Vagina (tissue), 2 donors: ENCODE measurements at regions not wholly inside any gene's neighbourhood (a gene's known extent, or its start where the extent isn't known, plus 50 kb on each side); places are given as distances from the start of the nearest gene placed in this dataset.

ENCODE experiments used
- DNase-seq, 2 donors: peaks; one replicate each; pipeline ENCODE4 v3.0.0-alpha.2; 2017; ENCODE audit errors: extremely low spot score in 2 of 2
- H3K27ac ChIP-seq: fragments of 200-600 bp; sonication (generic); one replicate; pipeline ENCODE4 v1.5.1; 2019
- H3K27me3 ChIP-seq: fragments of 200-600 bp; sonication (generic); one replicate; pipeline ENCODE4 v1.5.1; 2019
- H3K36me3 ChIP-seq, 2 donors: fragments of 200-600 bp; sonication (generic); one replicate each; pipeline ENCODE4 v1.5.1; 2017 to 2019
- H3K4me1 ChIP-seq: fragments of 200-600 bp; sonication (generic); one replicate; pipeline ENCODE4 v1.5.1; 2019
- H3K4me3 ChIP-seq, 2 donors: fragments of 200-600 bp; sonication (generic); 1 replicate in 1 of 2; 2 replicates in 1 of 2; pipeline ENCODE4 v1.5.1; 2016 to 2019
- H3K9me3 ChIP-seq: fragments of 200-600 bp; sonication (generic); one replicate; pipeline ENCODE4 v1.5.1; 2019
- CTCF ChIP-seq, 3 experiments: fragments of 450-650 bp in 2 of 3; fragments of 200-600 bp in 1 of 3; sonication (generic) in 1 of 3; IDR thresholded peaks; one replicate each; pipeline ENCODE4 v1.5.1; 2017 to 2019; ENCODE audit warnings: antibody characterized with exemption in 3 of 3, mild to moderate bottlenecking in 2 of 3, moderate library complexity in 2 of 3
- POLR2A ChIP-seq, 2 donors: fragments of 450-650 bp; IDR thresholded peaks; one replicate each; pipeline ENCODE4 v1.6.1; 2017; ENCODE audit warnings: antibody characterized with exemption in 2 of 2, mild to moderate bottlenecking in 2 of 2, moderate library complexity in 2 of 2
- POLR2AphosphoS5 ChIP-seq, 2 donors: sonication (generic); formaldehyde crosslinking; IDR thresholded peaks; one replicate each; pipeline ENCODE4 v1.9.0; 2017; ENCODE audit warnings: antibody characterized with exemption in 2 of 2, mild to moderate bottlenecking in 2 of 2, low read depth in 1 of 2; ENCODE audit not compliant: insufficient read depth in 1 of 2
- intact Hi-C: fragments of 100-400 bp; cut with DNase I; formaldehyde crosslinking; loops from one replicate; pipeline ENCODE4 v1.15.1; 2023

GRCh38 chr5:101860563-101860962 lies 435.5 kb downstream of the SLCO4C1 start:
- no peaks in the 10 kb centered on the region for H3K4me1 ChIP-seq
- intact Hi-C loops = no loop called here
- no peak overlapping the region for H3K27ac ChIP-seq
- H3K36me3 ChIP-seq = no peaks in the 10 kb centered on the region
- no peaks in the 10 kb centered on the region for H3K27me3 ChIP-seq
- no peak for TF ChIP-seq CTCF (IDR thresholded peaks at IDR 0.05)
- no peak for DNase-seq
- no peak overlapping the region for H3K4me3 ChIP-seq
- H3K9me3 ChIP-seq = no peaks in the 10 kb centered on the region

GRCh38 chr5:101860145-101860544 lies 435.9 kb downstream of the SLCO4C1 start:
- H3K36me3 ChIP-seq = no peaks in the 10 kb centered on the region
- H3K9me3 ChIP-seq = no peaks in the 10 kb centered on the region
- TF ChIP-seq POLR2A (IDR thresholded peaks at IDR 0.05) (no peak), POLR2AphosphoS5 (IDR thresholded peaks at IDR 0.05; ENCODE audit: insufficient read depth in 1 of 2, low read depth in 1 of 2) (no peak), CTCF (IDR thresholded peaks at IDR 0.05) (no peak)
- H3K27ac ChIP-seq = no peak overlapping the region
- no peak for DNase-seq
- no peaks in the 10 kb centered on the region for H3K4me1 ChIP-seq
- no peaks in the 10 kb centered on the region for H3K27me3 ChIP-seq
- intact Hi-C loops = no loop called here
- no peak overlapping the region for H3K4me3 ChIP-seq

DNA sequence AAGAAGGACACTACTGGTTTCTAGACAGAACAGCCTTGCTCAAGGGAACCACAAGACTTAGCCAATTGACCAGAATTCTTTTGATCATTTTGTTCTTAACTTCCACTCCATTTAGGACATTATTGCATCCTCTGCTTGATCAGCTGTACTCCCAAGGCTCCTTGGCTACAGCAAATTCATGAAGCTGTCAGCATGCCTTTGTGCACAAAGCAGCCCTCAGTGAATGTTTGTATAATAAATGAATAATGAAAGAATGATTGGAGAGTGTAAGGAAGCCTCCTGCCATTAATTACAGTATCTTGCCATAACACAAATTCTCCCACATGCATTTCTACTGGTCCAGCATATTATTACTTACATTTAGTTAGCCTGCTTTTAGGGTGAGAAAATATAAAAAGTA lies 449.6 kb downstream of the SLCO4C1 start:
- H3K4me1 ChIP-seq = no peaks in the 10 kb centered on the region
- H3K36me3 ChIP-seq = no peaks in the 10 kb centered on the region
- no peak overlapping the region for H3K4me3 ChIP-seq
- DNase-seq = no peak
- TF ChIP-seq POLR2AphosphoS5 (IDR thresholded peaks at IDR 0.05; ENCODE audit: insufficient read depth in 1 of 2, low read depth in 1 of 2) (no peak), POLR2A (IDR thresholded peaks at IDR 0.05) (no peak), CTCF (IDR thresholded peaks at IDR 0.05) (no peak)
- H3K9me3 ChIP-seq = no peaks in the 10 kb centered on the region
- no peaks in the 10 kb centered on the region for H3K27me3 ChIP-seq
- intact Hi-C loops = no loop called here
- H3K27ac ChIP-seq = no peak overlapping the region

- no peaks in the 10 kb centered on the region for H3K36me3 ChIP-seq
- intact Hi-C loops = no loop called here
- H3K4me1 ChIP-seq = no peaks in the 10 kb centered on the region
- H3K27me3 ChIP-seq = no peaks in the 10 kb centered on the region
- no peak overlapping the region for H3K27ac ChIP-seq
- DNase-seq = no peak
- H3K9me3 ChIP-seq = no peaks in the 10 kb centered on the region
- H3K4me3 ChIP-seq = no peak overlapping the region
- TF ChIP-seq POLR2A (IDR thresholded peaks at IDR 0.05) = no peak
- no peak for TF ChIP-seq CTCF (IDR thresholded peaks at IDR 0.05)
- no peak for TF ChIP-seq POLR2AphosphoS5 (IDR thresholded peaks at IDR 0.05; ENCODE audit: insufficient read depth in 1 of 2, low read depth in 1 of 2)
These were observed 453.0 kb downstream of the SLCO4C1 start for GRCh38 chr5:101843055-101843454.

DNA sequence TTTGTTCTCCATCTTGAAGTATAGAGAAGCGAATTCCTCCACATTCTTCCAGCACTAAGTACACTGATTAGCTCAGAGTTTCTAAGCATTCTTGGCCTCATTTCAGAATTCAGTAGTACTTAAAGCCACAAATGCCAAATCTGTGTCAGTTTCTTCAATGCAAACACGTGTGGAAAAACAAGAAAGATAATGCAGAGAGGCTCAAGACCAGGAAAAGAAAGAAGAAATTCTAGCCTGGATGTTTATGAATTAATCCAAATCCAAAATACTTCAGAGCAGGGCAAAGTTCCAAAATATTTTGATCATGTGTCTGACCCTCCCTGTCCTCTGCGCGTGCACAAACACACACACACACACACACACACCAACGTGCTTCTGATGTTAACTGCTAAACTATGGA lies 457.6 kb downstream of the SLCO4C1 start:
- intact Hi-C loops = no loop called here
- Histone ChIP-seq H3K36me3 (no peaks in the 10 kb centered on the region), H3K27ac (no peak overlapping the region), H3K9me3 (no peaks in the 10 kb centered on the region), H3K4me3 (no peak overlapping the region), H3K4me1 (no peaks in the 10 kb centered on the region), H3K27me3 (no peaks in the 10 kb centered on the region)
- no peak for DNase-seq
- TF ChIP-seq POLR2A (IDR thresholded peaks at IDR 0.05) (no peak), CTCF (IDR thresholded peaks at IDR 0.05) (no peak), POLR2AphosphoS5 (IDR thresholded peaks at IDR 0.05; ENCODE audit: insufficient read depth in 1 of 2, low read depth in 1 of 2) (no peak)
